ENCODE measurements at regions not wholly inside any gene's neighbourhood (a gene's known extent, or its start where the extent isn't known, plus 50 kb on each side); places are given as distances from the start of the nearest gene placed in this dataset.
A peak's percentile ranks its signal among the peaks of the same experiment; 100 is the strongest.

- Histone ChIP-seq H4K20me1 (ENCODE audit: low read length) (no peaks in the 10 kb centered on the region), H3K27me3 (ENCODE audit: low read length) (no peaks in the 10 kb centered on the region), H3K4me2 (ENCODE audit: low read length) (no peak overlapping the region), H3K36me3 (ENCODE audit: low read depth, low read length) (no peaks in the 10 kb centered on the region), H3K27ac (ENCODE audit: low read length) (no peak overlapping the region), H3K9me2 (replicated peaks; ENCODE audit: low read length) (no peaks in the 10 kb centered on the region), H2AFZ (ENCODE audit: low read length) (no peak overlapping the region), H3K4me3 (ENCODE audit: low read length) (no peak overlapping the region), H3K9me3 (ENCODE audit: low read length) (no peaks in the 10 kb centered on the region), H3K4me1 (ENCODE audit: insufficient read depth, low read length) (peaks cover 28% of the 10 kb centered on the region), H3F3A (ENCODE audit: low read length, unreplicated experiment) (no peaks in the 10 kb centered on the region), H3K9ac (ENCODE audit: low read length) (no peak overlapping the region), H3K79me2 (ENCODE audit: low read length) (no peaks in the 10 kb centered on the region)
- ChIA-PET POLR2A (ENCODE audit: unreplicated experiment) (no interaction called here), CTCF (no interaction called here)
- intact Hi-C loops (cut with micrococcal nuclease) = no loop called here
- DNase-seq (peak; percentile 40), ATAC-seq (no peak)
- BruUV-seq (replicated peaks) = no TSS peak
- TF ChIP-seq EZH2phosphoT487 (IDR thresholded peaks at IDR 0.05; ENCODE audit: borderline replicate concordance, low read length) = no peak
- TF ChIP-seq CTCF (conservative IDR thresholded peaks at IDR 0.05; ENCODE audit: low read depth, low read length) = peak; percentile 49
Measured at GRCh38 chr4:154082760-154083535, 294.1 kb upstream of the SFRP2 start.

- ATAC-seq = no peak
- H3K9ac ChIP-seq (ENCODE audit: low read length) = no peak overlapping the region
- H2AFZ ChIP-seq (ENCODE audit: low read length) = no peak overlapping the region
- H4K20me1 ChIP-seq (ENCODE audit: low read length) = no peaks in the 10 kb centered on the region
- no peak for DNase-seq
- no peaks in the 10 kb centered on the region for H3F3A ChIP-seq (ENCODE audit: low read length, unreplicated experiment)
- BruUV-seq (replicated peaks) = no TSS peak
- no peaks in the 10 kb centered on the region for H3K9me3 ChIP-seq (ENCODE audit: low read length)
- TF ChIP-seq EZH2phosphoT487 (IDR thresholded peaks at IDR 0.05; ENCODE audit: borderline replicate concordance, low read length) (no peak), CTCF (conservative IDR thresholded peaks at IDR 0.05; ENCODE audit: low read depth, low read length) (no peak), EZH2 (IDR thresholded peaks at IDR 0.05; ENCODE audit: low read length, unreplicated experiment) (no peak)
- CTCF ChIA-PET = interaction anchor here (0.7 kb wide), 1 partner anchor 32 kb away, joined by 3 read pairs; no protein-coding TSS in a partner anchor
- POLR2A ChIA-PET (ENCODE audit: unreplicated experiment) = no interaction called here
- H3K9me2 ChIP-seq (replicated peaks; ENCODE audit: low read length) = no peaks in the 10 kb centered on the region
- no peaks in the 10 kb centered on the region for H3K27me3 ChIP-seq (ENCODE audit: low read length)
- intact Hi-C loops (cut with micrococcal nuclease) = no loop called here
- peaks cover 23% of the 10 kb centered on the region for H3K4me1 ChIP-seq (ENCODE audit: insufficient read depth, low read length)
- no peak overlapping the region for H3K4me3 ChIP-seq (ENCODE audit: low read length)
- no peaks in the 10 kb centered on the region for H3K36me3 ChIP-seq (ENCODE audit: low read depth, low read length)
- H3K79me2 ChIP-seq (ENCODE audit: low read length) = no peaks in the 10 kb centered on the region
- H3K27ac ChIP-seq (ENCODE audit: low read length) = no peak overlapping the region
- no peak overlapping the region for H3K4me2 ChIP-seq (ENCODE audit: low read length)
Measured at GRCh38 chr4:154081391-154081790, 292.5 kb upstream of the SFRP2 start.
